Common myeloid progenitor, CD34-positive (primary cell): ENCODE measurements at regions not wholly inside any gene's neighbourhood (a gene's known extent, or its start where the extent isn't known, plus 50 kb on each side); places are given as distances from the start of the nearest gene placed in this dataset.
A peak's percentile ranks its signal among the peaks of the same experiment; 100 is the strongest.

Experiments
- CTCF ChIA-PET: fragments of 350-600 bp; sonication (Branson Sonifier 250); formaldehyde crosslinking; loops from one replicate; lab custom pipeline; 2021; ENCODE audit warnings: antibody characterized with exemption; lab: Charles Lee
- POLR2A ChIA-PET: fragments of 350-600 bp; sonication (Branson Sonifier 250); formaldehyde crosslinking; loops from one replicate; lab custom pipeline; 2021; ENCODE audit warnings: antibody characterized with exemption; lab: Charles Lee
- DNase-seq, 3 donors: peaks; one replicate each; pipeline versions ENCODE4 v3.0.0 to v3.0.0-alpha.2; 2013
- H3K27ac ChIP-seq, 2 experiments: 1 replicate in 1 of 2; 2 replicates in 1 of 2; pipeline ENCODE4 v1.7.0; 2013; ENCODE audit warnings: inconsistent platforms in 2 of 2, low read length in 2 of 2, mild to moderate bottlenecking in 2 of 2, low read depth in 1 of 2, moderate library complexity in 1 of 2; ENCODE audit not compliant: severe bottlenecking in 2 of 2, insufficient read depth in 1 of 2, poor library complexity in 1 of 2
- H3K27me3 ChIP-seq, 5 experiments: replicated peaks in 2 of 5; 1 replicate in 3 of 5; 2 replicates in 2 of 5; pipeline versions ENCODE4 v1.6.1 to v1.7.0; 2013; ENCODE audit warnings: low read length in 4 of 5, mild to moderate bottlenecking in 2 of 5, moderate library complexity in 2 of 5, inconsistent platforms in 1 of 5; ENCODE audit not compliant: insufficient read depth in 5 of 5, control insufficient read depth in 4 of 5
- H3K36me3 ChIP-seq, 4 experiments: 1 replicate in 2 of 4; 2 replicates in 2 of 4; pipeline versions ENCODE4 v1.6.1 to v1.7.0; 2013; ENCODE audit warnings: low read length in 3 of 4, control low read depth in 1 of 4, mild to moderate bottlenecking in 1 of 4; ENCODE audit not compliant: control insufficient read depth in 4 of 4, insufficient read depth in 4 of 4
- H3K4me1 ChIP-seq, 4 experiments: 1 replicate in 3 of 4; 2 replicates in 1 of 4; pipeline versions ENCODE4 v1.6.1 to v1.7.1; 2013; ENCODE audit warnings: low read length in 3 of 4, mild to moderate bottlenecking in 3 of 4, control low read depth in 1 of 4, inconsistent platforms in 1 of 4, moderate library complexity in 1 of 4; ENCODE audit not compliant: control insufficient read depth in 4 of 4, insufficient read depth in 4 of 4; ENCODE audit errors: control extremely low read depth in 1 of 4
- H3K4me3 ChIP-seq, 7 experiments: 1 replicate in 4 of 7; 2 replicates in 3 of 7; pipeline versions ENCODE4 v1.5.1 to v1.7.0; 2013; ENCODE audit warnings: mild to moderate bottlenecking in 7 of 7, low read length in 6 of 7, moderate library complexity in 6 of 7, inconsistent platforms in 2 of 7, low read depth in 2 of 7, control low read depth in 1 of 7; ENCODE audit not compliant: insufficient read depth in 4 of 7, control insufficient read depth in 1 of 7; ENCODE audit errors: extremely low read depth in 1 of 7
- H3K9me3 ChIP-seq, 5 experiments: 1 replicate in 4 of 5; 2 replicates in 1 of 5; pipeline versions ENCODE4 v1.6.1 to v1.7.1; 2013; ENCODE audit warnings: low read length in 4 of 5, mild to moderate bottlenecking in 2 of 5, inconsistent platforms in 1 of 5, low read depth in 1 of 5, moderate library complexity in 1 of 5; ENCODE audit not compliant: control insufficient read depth in 4 of 5, insufficient read depth in 2 of 5; ENCODE audit errors: control extremely low read depth in 1 of 5
- WGBS: methylation state at CpG from one replicate; pipeline ENCODE4 v1.1.5; 2013; ENCODE audit not compliant: insufficient coverage; 5-methylcytosine and 5-hydroxymethylcytosine counted together

DNA sequence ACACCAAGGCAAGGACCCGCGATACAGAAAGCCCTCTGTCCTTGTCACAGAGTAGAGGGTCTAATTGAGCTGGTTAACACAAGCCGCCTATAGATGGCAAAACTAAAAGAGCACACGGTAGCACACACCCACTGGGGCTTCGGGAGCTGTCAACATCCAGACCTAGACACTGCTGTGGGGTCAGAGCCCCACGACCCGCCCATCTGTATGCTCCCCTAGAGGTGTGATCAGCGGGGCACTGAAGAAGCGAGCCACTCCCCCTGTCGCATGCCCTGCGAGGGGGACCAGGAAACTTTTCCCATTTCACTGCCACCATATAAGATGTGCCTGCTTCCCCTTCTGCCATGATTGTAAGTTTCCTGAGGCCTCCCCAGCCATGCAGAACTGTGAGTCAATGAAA, 1255.8 kb upstream of the CDH8 start:
- H3K9me3 ChIP-seq = no peaks in the 10 kb centered on the region
- no peaks in the 10 kb centered on the region for H3K4me1 ChIP-seq
- H3K4me3 ChIP-seq = no peak overlapping the region
- H3K36me3 ChIP-seq = no peaks in the 10 kb centered on the region
- POLR2A ChIA-PET = no interaction called here
- no peak overlapping the region for H3K27ac ChIP-seq
- no peak for DNase-seq
- 97% methylated on average over 11 of the region's 11 CpGs for WGBS
- CTCF ChIA-PET = interaction anchor here (0.9 kb wide), 1 partner anchor 1068 kb away, joined by 3 read pairs; no protein-coding TSS in a partner anchor
- H3K27me3 ChIP-seq = no peaks in the 10 kb centered on the region

DNA sequence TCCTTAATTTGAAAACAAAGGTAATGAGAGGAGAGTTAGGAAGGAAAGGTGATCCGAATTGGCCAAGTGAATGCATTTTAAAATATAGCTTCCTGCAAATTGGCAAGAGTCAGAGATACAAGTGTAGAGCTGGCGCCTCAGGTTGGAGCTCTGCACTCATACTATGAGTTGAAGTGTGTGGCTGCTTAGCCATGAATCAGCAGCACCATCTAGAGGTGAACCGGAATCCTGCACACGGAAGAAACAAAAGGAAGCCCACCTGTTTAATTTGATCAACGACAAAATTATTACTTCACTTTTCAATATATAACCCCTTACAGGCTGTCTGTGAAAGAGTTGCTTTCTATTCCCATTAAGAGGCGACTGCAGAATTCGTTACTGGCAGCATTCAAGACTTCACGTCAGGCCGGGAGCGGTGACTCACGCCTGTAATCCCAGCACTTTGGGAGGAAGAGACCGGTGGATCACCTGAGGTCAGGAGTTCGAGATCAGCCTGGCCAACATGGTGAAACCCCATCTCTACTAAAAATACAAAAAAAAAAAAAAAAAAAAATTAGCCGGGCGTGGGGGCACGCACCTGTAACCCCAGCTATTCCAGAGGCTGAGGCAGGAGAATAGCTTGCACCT, 1253.7 kb upstream of the CDH8 start:
- POLR2A ChIA-PET = interaction anchor here (0.6 kb wide), 1 partner anchor 1070 kb away, joined by 3 read pairs; no protein-coding TSS in a partner anchor
- H3K9me3 ChIP-seq = no peaks in the 10 kb centered on the region

DNA sequence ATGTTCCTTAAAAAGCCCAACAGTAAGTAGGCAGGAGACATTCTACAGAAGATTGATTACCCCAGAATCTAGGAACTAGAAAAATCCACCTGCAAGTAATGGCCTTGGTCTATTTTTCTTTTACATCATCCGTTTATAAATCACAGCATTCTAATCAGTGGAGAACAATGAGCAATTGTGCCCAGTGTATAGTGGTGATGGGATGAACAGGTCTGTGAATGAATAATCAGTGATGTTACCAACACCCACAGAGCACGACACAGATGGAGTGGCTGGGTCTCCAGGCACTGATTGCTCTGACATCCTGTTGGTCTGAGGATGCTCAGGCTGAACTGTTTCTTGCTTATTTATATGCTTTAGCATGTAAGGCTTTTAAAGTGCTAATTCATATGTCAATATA, 1251.2 kb upstream of the CDH8 start:
- 83% methylated on average over 1 of the region's 2 CpGs for WGBS
- no peaks in the 10 kb centered on the region for H3K27me3 ChIP-seq
- no peaks in the 10 kb centered on the region for H3K9me3 ChIP-seq
- H3K27ac ChIP-seq = no peak overlapping the region
- ChIA-PET POLR2A (no interaction called here), CTCF (no interaction called here)
- H3K36me3 ChIP-seq = no peaks in the 10 kb centered on the region
- no peaks in the 10 kb centered on the region for H3K4me1 ChIP-seq
- no peak for DNase-seq
- H3K4me3 ChIP-seq = no peak overlapping the region

More for the DNA sequence above, 1253.7 kb upstream of the CDH8 start:
- H3K36me3 ChIP-seq = no peaks in the 10 kb centered on the region
- H3K4me1 ChIP-seq = no peaks in the 10 kb centered on the region
- peak; percentile 55 to 78 (median 72) for DNase-seq
- H3K4me3 ChIP-seq = no peak overlapping the region
- H3K27me3 ChIP-seq = no peaks in the 10 kb centered on the region
- H3K27ac ChIP-seq = no peak overlapping the region
- CTCF ChIA-PET = interaction anchor here (0.6 to 2.3 kb wide), 6 partner anchors 13 to 1100 kb away, joined by 3 to 18 read pairs (median 3); no protein-coding TSS in a partner anchor
- WGBS = 35% methylated on average over 11 of the region's 16 CpGs

DNA sequence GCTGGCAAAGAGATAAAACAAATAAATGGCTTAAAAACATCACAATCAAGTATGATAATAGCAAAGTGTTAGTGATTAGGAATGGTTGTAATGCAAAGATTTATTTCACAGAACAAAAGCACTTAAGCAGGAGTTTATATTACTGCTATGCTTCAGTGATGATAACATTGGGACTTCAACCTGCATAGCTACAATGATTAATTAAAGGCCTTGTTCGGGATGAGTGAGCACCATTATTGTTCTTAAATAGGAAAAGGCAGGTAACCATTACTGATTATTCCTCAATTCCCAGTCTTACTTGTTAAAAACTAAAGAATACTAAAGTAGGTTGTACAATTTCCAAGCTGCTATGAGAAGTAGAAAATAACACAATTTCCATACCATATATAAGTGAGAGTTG, 1247.5 kb upstream of the CDH8 start:
- WGBS = no CpG with 5 or more reads among the region's 1 CpG
- Histone ChIP-seq H3K27me3 (no peaks in the 10 kb centered on the region), H3K36me3 (no peaks in the 10 kb centered on the region), H3K27ac (no peak overlapping the region), H3K4me1 (no peaks in the 10 kb centered on the region), H3K4me3 (no peak overlapping the region), H3K9me3 (no peaks in the 10 kb centered on the region)
- CTCF ChIA-PET = no interaction called here
- POLR2A ChIA-PET = no interaction called here
- DNase-seq = no peak

DNA sequence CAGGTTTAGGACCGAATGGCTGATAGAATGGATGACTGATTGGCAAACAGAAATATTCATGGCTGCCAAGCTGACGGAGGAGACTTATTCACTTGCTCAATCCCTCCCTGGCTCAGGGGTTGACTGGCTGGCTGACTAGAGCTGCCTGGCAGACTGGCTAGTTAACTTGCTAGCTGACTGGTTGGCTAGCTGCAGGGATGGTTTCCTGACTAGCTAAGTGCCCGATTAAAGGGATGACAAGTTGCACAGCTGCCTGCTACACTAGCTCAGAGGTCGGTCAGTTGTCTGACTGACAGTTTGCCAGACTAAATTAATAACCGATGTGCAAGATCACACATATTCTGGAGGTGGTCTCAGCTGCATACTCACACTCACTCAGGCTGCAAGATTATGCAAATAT, 1208.4 kb upstream of the CDH8 start:
- no peak for DNase-seq
- Histone ChIP-seq H3K36me3 (no peaks in the 10 kb centered on the region), H3K27ac (no peak overlapping the region), H3K9me3 (no peaks in the 10 kb centered on the region), H3K27me3 (no peaks in the 10 kb centered on the region), H3K4me1 (no peaks in the 10 kb centered on the region), H3K4me3 (no peak overlapping the region)
- WGBS = 93% methylated on average over 4 of the region's 5 CpGs
- CTCF ChIA-PET = no interaction called here
- POLR2A ChIA-PET = no interaction called here

DNA sequence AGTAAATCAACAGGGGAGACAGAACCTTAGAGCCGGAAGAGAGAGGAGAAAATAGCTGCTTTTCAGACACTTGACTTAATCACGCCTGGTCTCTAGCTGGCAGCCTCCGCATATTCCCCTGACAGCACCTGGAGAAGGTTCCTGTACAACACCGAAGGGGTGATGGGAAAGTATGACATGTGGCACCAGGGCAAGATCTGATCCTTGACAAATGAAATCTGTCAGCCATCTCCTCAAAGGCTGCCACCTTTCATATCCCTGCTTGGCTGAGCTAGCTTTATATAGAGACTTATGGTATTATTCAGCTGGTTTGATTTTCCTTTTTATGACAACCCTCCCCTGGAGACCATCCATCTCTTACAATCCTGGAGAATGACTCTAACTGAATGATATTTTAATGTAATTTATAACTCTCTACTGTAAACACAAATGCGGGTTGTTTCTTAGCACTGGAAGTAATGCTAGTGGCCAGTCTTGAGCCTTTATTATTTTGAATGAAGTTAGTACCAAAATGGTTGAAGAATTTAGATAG, 1205.3 kb upstream of the CDH8 start:
- ChIA-PET CTCF (no interaction called here), POLR2A (no interaction called here)
- H3K4me1 ChIP-seq = no peaks in the 10 kb centered on the region
- H3K4me3 ChIP-seq = no peak overlapping the region
- no peak for DNase-seq
- H3K27ac ChIP-seq = no peak overlapping the region
- no peaks in the 10 kb centered on the region for H3K27me3 ChIP-seq
- H3K9me3 ChIP-seq = no peaks in the 10 kb centered on the region
- H3K36me3 ChIP-seq = no peaks in the 10 kb centered on the region
- 93% methylated on average over 4 of the region's 5 CpGs for WGBS

GRCh38 chr16:63239065-63239570, 1202.9 kb upstream of the CDH8 start:
- Histone ChIP-seq H3K27me3 (no peaks in the 10 kb centered on the region), H3K4me1 (no peaks in the 10 kb centered on the region), H3K27ac (no peak overlapping the region), H3K9me3 (no peaks in the 10 kb centered on the region), H3K36me3 (no peaks in the 10 kb centered on the region), H3K4me3 (no peak overlapping the region)
- POLR2A ChIA-PET = no interaction called here
- CTCF ChIA-PET = interaction anchor here (0.6 kb wide), 1 partner anchor 558 kb away, joined by 4 read pairs; no protein-coding TSS in a partner anchor
- WGBS = 83% methylated on average over 1 of the region's 1 CpG
- no peak for DNase-seq
